Endothelial cell of umbilical vein (primary cell): ENCODE measurements at regions not wholly inside any gene's neighbourhood (a gene's known extent, or its start where the extent isn't known, plus 50 kb on each side); places are given as distances from the start of the nearest gene placed in this dataset.

Source experiments
- CTCF ChIP-seq, 2 donors: IDR thresholded peaks; 1 replicate in 1 of 2; 2 replicates in 1 of 2; pipeline ENCODE4 v1.5.1; 2011; ENCODE audit warnings: low read length in 2 of 2, mild to moderate bottlenecking in 2 of 2, moderate library complexity in 2 of 2, control low read depth in 1 of 2, inconsistent platforms in 1 of 2, low read depth in 1 of 2; ENCODE audit not compliant: insufficient read depth in 1 of 2; ENCODE audit errors: extremely low read depth in 1 of 2
- POLR2AphosphoS5 ChIP-seq: IDR thresholded peaks from 2 replicates; pipeline ENCODE4 v1.6.1; 2012; ENCODE audit warnings: low read depth, mild to moderate bottlenecking, control low read depth, low read length, moderate library complexity; ENCODE audit not compliant: insufficient read depth

- TF ChIP-seq POLR2AphosphoS5 (no peak), CTCF (IDR thresholded peaks at IDR 0.05; ENCODE audit: extremely low read depth in 1 of 2, insufficient read depth in 1 of 2, low read depth in 1 of 2, low read length in 2 of 2) (no peak)
Observed at GRCh38 chr3:117160176-117160575, 450.6 kb downstream of the TUSC7 start.
